ENCODE measurements at regions not wholly inside any gene's neighbourhood (a gene's known extent, or its start where the extent isn't known, plus 50 kb on each side); places are given as distances from the start of the nearest gene placed in this dataset.

- TF ChIP-seq, protein P1, sequence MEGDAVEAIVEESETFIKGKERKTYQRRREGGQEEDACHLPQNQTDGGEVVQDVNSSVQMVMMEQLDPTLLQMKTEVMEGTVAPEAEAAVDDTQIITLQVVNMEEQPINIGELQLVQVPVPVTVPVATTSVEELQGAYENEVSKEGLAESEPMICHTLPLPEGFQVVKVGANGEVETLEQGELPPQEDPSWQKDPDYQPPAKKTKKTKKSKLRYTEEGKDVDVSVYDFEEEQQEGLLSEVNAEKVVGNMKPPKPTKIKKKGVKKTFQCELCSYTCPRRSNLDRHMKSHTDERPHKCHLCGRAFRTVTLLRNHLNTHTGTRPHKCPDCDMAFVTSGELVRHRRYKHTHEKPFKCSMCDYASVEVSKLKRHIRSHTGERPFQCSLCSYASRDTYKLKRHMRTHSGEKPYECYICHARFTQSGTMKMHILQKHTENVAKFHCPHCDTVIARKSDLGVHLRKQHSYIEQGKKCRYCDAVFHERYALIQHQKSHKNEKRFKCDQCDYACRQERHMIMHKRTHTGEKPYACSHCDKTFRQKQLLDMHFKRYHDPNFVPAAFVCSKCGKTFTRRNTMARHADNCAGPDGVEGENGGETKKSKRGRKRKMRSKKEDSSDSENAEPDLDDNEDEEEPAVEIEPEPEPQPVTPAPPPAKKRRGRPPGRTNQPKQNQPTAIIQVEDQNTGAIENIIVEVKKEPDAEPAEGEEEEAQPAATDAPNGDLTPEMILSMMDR (IDR thresholded peaks at IDR 0.05; ENCODE audit: poor library complexity), result no peak
- no peak for TF ChIP-seq EZH2 (IDR thresholded peaks at IDR 0.05; ENCODE audit: borderline replicate concordance)
Measured at GRCh38 chr10:61021926-61022325, 77.9 kb upstream of the RHOBTB1 start.
